H1 (cell line): ENCODE measurements at regions not wholly inside any gene's neighbourhood (a gene's known extent, or its start where the extent isn't known, plus 50 kb on each side); places are given as distances from the start of the nearest gene placed in this dataset.

Source experiments
- CTCF ChIA-PET: fragments of 300-600 bp; sonication (Branson Sonifier 250); formaldehyde crosslinking; loops from one replicate; lab custom pipeline; 2021; ENCODE audit not compliant: partially characterized antibody; lab: Charles Lee
- POLR2A ChIA-PET: fragments of 300-600 bp; sonication (Branson Sonifier 250); formaldehyde crosslinking; loops from one replicate; lab custom pipeline; 2021; ENCODE audit warnings: inconsistent platforms; ENCODE audit not compliant: partially characterized antibody; lab: Charles Lee
- DNase-seq, 2 experiments: peaks; one replicate each; pipeline versions ENCODE4 v3.0.0 to v3.0.0-alpha.2; 2010 to 2022; ENCODE audit warnings: low spot score in 2 of 2, low read depth in 1 of 2, mixed read lengths in 1 of 2
- FAIRE-seq: peaks from 2 replicates; lab custom pipeline; 2011; peaks lifted over from hg19 to GRCh38; lab: Jason Lieb, UNC
- H2AFZ ChIP-seq: 2 replicates; pipeline ENCODE4 v1.8.1; 2012; ENCODE audit warnings: low read length, inconsistent platforms
- H2AK5ac ChIP-seq: 2 replicates; pipeline ENCODE4 v1.6.1; 2013; ENCODE audit warnings: low read depth, low read length
- H2BK120ac ChIP-seq: replicated peaks from 2 replicates; pipeline ENCODE3; 2013; ENCODE audit warnings: low read depth, low read length, inconsistent platforms
- H2BK12ac ChIP-seq: 2 replicates; pipeline ENCODE4 v1.6.1; 2013; ENCODE audit warnings: low read depth, low read length
- H2BK15ac ChIP-seq: 2 replicates; pipeline ENCODE4 v1.6.1; 2013; ENCODE audit warnings: low read length
- H2BK20ac ChIP-seq: 2 replicates; pipeline ENCODE4 v1.6.1; 2013; ENCODE audit warnings: low read length
- H2BK5ac ChIP-seq: 2 replicates; pipeline ENCODE4 v1.6.1; 2013; ENCODE audit warnings: low read depth, low read length
- H3K14ac ChIP-seq: 2 replicates; pipeline ENCODE4 v1.6.1; 2013; ENCODE audit warnings: inconsistent platforms; ENCODE audit not compliant: insufficient read length
- H3K18ac ChIP-seq: 2 replicates; pipeline ENCODE4 v1.6.1; 2013; ENCODE audit warnings: low read length; ENCODE audit errors: extremely low read depth
- H3K23ac ChIP-seq: 2 replicates; pipeline ENCODE4 v1.6.1; 2013; ENCODE audit warnings: inconsistent platforms; ENCODE audit not compliant: insufficient read length
- H3K23me2 ChIP-seq: 2 replicates; pipeline ENCODE4 v1.6.1; 2013; ENCODE audit warnings: low read depth, low read length
- H3K27ac ChIP-seq: 2 replicates; pipeline ENCODE4 v1.6.1; 2011; ENCODE audit warnings: low read depth, low read length, inconsistent platforms
- H3K27me3 ChIP-seq, 4 experiments: replicated peaks in 1 of 4; 1 replicate in 1 of 4; 2 replicates in 3 of 4; pipeline versions ENCODE4 v1.6.1 to v1.8.1; 2011 to 2013; ENCODE audit warnings: low read length in 3 of 4, mild to moderate bottlenecking in 3 of 4, inconsistent platforms in 2 of 4, mixed read lengths in 2 of 4, moderate library complexity in 1 of 4; ENCODE audit not compliant: control insufficient read depth in 3 of 4, insufficient read depth in 3 of 4; ENCODE audit errors: extremely low read depth in 1 of 4
- H3K36me3 ChIP-seq, 4 experiments: 2 replicates each; pipeline versions ENCODE4 v1.6.1 to v1.8.1; 2011 to 2013; ENCODE audit warnings: mild to moderate bottlenecking in 4 of 4, low read length in 3 of 4, moderate library complexity in 2 of 4, control low read depth in 1 of 4, inconsistent platforms in 1 of 4; ENCODE audit not compliant: insufficient read depth in 4 of 4, control insufficient read depth in 2 of 4
- H3K4ac ChIP-seq: replicated peaks from 2 replicates; pipeline ENCODE3; 2013; ENCODE audit warnings: low read length, low read depth, mixed read lengths, inconsistent platforms; ENCODE audit not compliant: insufficient read length
- H3K4me1 ChIP-seq, 4 experiments: replicated peaks in 1 of 4; 1 replicate in 1 of 4; 2 replicates in 3 of 4; pipeline versions ENCODE4 v1.6.1 to v1.8.1; 2011 to 2013; ENCODE audit warnings: low read length in 3 of 4, inconsistent platforms in 2 of 4, mixed read lengths in 1 of 4; ENCODE audit not compliant: insufficient read depth in 4 of 4, control insufficient read depth in 3 of 4
- H3K4me2 ChIP-seq, 2 experiments: 2 replicates each; pipeline versions ENCODE4 v1.6.1 to v1.8.1; 2011 to 2013; ENCODE audit warnings: low read depth in 2 of 2, low read length in 2 of 2, control low read depth in 1 of 2, inconsistent platforms in 1 of 2, mild to moderate bottlenecking in 1 of 2; ENCODE audit not compliant: insufficient read depth in 1 of 2
- H3K4me3 ChIP-seq, 4 experiments: fragments of 200-600, 300-600 bp in 1 of 4; sonication (generic), shearing (Covaris generic), sonication (Bioruptor Twin) in 1 of 4; 2 replicates each; pipeline versions ENCODE4 v1.5.1 to v1.8.1; 2011 to 2016; ENCODE audit warnings: low read length in 4 of 4, low read depth in 3 of 4, control low read depth in 2 of 4, inconsistent platforms in 2 of 4, mild to moderate bottlenecking in 2 of 4, mixed read lengths in 1 of 4, moderate library complexity in 1 of 4; ENCODE audit not compliant: insufficient read depth in 2 of 4; ENCODE audit errors: extremely low read depth in 1 of 4
- H3K56ac ChIP-seq: replicated peaks from 2 replicates; pipeline ENCODE3; 2013; ENCODE audit warnings: low read depth, mild to moderate bottlenecking, mixed read lengths, low read length, inconsistent platforms; ENCODE audit not compliant: insufficient read length
- H3K79me1 ChIP-seq: 2 replicates; pipeline ENCODE4 v1.6.1; 2013; ENCODE audit warnings: low read depth, low read length, control low read depth
- H3K79me2 ChIP-seq, 2 experiments: 2 replicates each; pipeline versions ENCODE4 v1.6.1 to v1.8.1; 2012 to 2013; ENCODE audit warnings: low read length in 2 of 2, mild to moderate bottlenecking in 2 of 2, inconsistent platforms in 1 of 2; ENCODE audit not compliant: insufficient read depth in 2 of 2, control insufficient read depth in 1 of 2
- H3K9ac ChIP-seq, 4 experiments: replicated peaks in 1 of 4; 1 replicate in 1 of 4; 2 replicates in 3 of 4; pipeline versions ENCODE4 v1.6.1 to v1.8.1; 2011 to 2013; ENCODE audit warnings: low read depth in 3 of 4, low read length in 3 of 4, control low read depth in 2 of 4, mild to moderate bottlenecking in 2 of 4, moderate library complexity in 2 of 4, inconsistent platforms in 1 of 4; ENCODE audit errors: extremely low read depth in 1 of 4
- H3K9me3 ChIP-seq, 2 experiments: 2 replicates each; pipeline versions ENCODE4 v1.6.1 to v1.8.1; 2012 to 2013; ENCODE audit warnings: mild to moderate bottlenecking in 2 of 2, moderate library complexity in 2 of 2, control low read depth in 1 of 2, inconsistent platforms in 1 of 2, low read depth in 1 of 2, low read length in 1 of 2, mixed read lengths in 1 of 2; ENCODE audit not compliant: insufficient read depth in 2 of 2
- H4K20me1 ChIP-seq, 2 experiments: replicated peaks in 1 of 2; 2 replicates each; pipeline versions ENCODE3 to v1.8.1; 2011 to 2013; ENCODE audit warnings: inconsistent platforms in 2 of 2, low read length in 2 of 2, mild to moderate bottlenecking in 1 of 2; ENCODE audit not compliant: insufficient read depth in 2 of 2, control insufficient read depth in 1 of 2
- H4K5ac ChIP-seq: 2 replicates; pipeline ENCODE4 v1.6.1; 2013; ENCODE audit warnings: low read length, low read depth, mixed read lengths, inconsistent platforms; ENCODE audit not compliant: insufficient read length
- H4K8ac ChIP-seq: 2 replicates; pipeline ENCODE4 v1.8.0; 2013; ENCODE audit warnings: mild to moderate bottlenecking, moderate library complexity, low read length, inconsistent platforms; ENCODE audit not compliant: insufficient read depth; ENCODE audit errors: extremely low read depth
- H4K91ac ChIP-seq: replicated peaks from 2 replicates; pipeline ENCODE3; 2013; ENCODE audit warnings: low read length, mixed read lengths, inconsistent platforms; ENCODE audit not compliant: insufficient read length
- ATF3 ChIP-seq: IDR thresholded peaks from 2 replicates; pipeline ENCODE4 v1.6.1; 2011; ENCODE audit warnings: low read depth, mild to moderate bottlenecking, low read length; ENCODE audit not compliant: insufficient read depth
- CBX8 ChIP-seq: fragments of 300-800, 300-1000 bp; sonication (generic); IDR thresholded peaks from 2 replicates; pipeline ENCODE4 v1.7.1; 2016; ENCODE audit warnings: low read depth, low read length, borderline replicate concordance
- CTCF ChIP-seq, 3 experiments: IDR thresholded peaks; 1 replicate in 2 of 3; 2 replicates in 1 of 3; pipeline versions ENCODE4 v1.5.1 to v1.6.1; 2011; ENCODE audit warnings: low read length in 3 of 3, mild to moderate bottlenecking in 3 of 3, inconsistent platforms in 2 of 3, low read depth in 1 of 3, moderate library complexity in 1 of 3; ENCODE audit not compliant: insufficient read depth in 1 of 3; ENCODE audit errors: control extremely low read depth in 1 of 3
- EZH2 ChIP-seq: fragments of 200-600 bp; sonication (generic); IDR thresholded peaks from 2 replicates; pipeline ENCODE4 v1.7.1; 2012; ENCODE audit warnings: low read depth, mild to moderate bottlenecking, moderate library complexity, low read length, inconsistent platforms; ENCODE audit not compliant: severe bottlenecking
- KDM4A ChIP-seq: IDR thresholded peaks from one replicate; pipeline ENCODE4 v1.7.1; 2012; ENCODE audit warnings: low read depth, mild to moderate bottlenecking, moderate library complexity, low read length, inconsistent platforms; ENCODE audit not compliant: severe bottlenecking
- RAD21 ChIP-seq, 2 experiments: IDR thresholded peaks in 1 of 2; conservative IDR thresholded peaks in 1 of 2; 2 replicates each; pipeline ENCODE4 v1.6.1; 2011; ENCODE audit warnings: low read depth in 2 of 2, low read length in 2 of 2, improper control_type of control experiment in 1 of 2, inconsistent platforms in 1 of 2, mild to moderate bottlenecking in 1 of 2, moderate library complexity in 1 of 2
- SP1 ChIP-seq: IDR thresholded peaks from 2 replicates; pipeline ENCODE4 v1.6.1; 2011; ENCODE audit warnings: low read depth, low read length
- TAF1 ChIP-seq: IDR thresholded peaks from 2 replicates; pipeline ENCODE4 v1.6.1; 2011; ENCODE audit warnings: mild to moderate bottlenecking, low read depth, low read length
- whole genome bisulfite sequencing, 2 experiments: shearing (Covaris generic) in 1 of 2; methylation state at CpG; one replicate each; pipeline versions ENCODE4 v1.1.6 to v1.1.7; 2013 to 2015; ENCODE audit warnings: low lambda C conversion rate in 2 of 2, mixed read lengths in 2 of 2, inconsistent platforms in 1 of 2, low coverage in 1 of 2, missing lambda C conversion rate in 1 of 2; ENCODE audit not compliant: insufficient replicate concordance in 2 of 2, insufficient coverage in 1 of 2, insufficient read length in 1 of 2; ENCODE audit errors: extremely low coverage in 1 of 2, missing lambda C conversion rate in 1 of 2; 5-methylcytosine and 5-hydroxymethylcytosine counted together

- Histone ChIP-seq H2BK15ac (no peak overlapping the region), H2BK12ac (no peak overlapping the region), H3K27me3 (no peaks in the 10 kb centered on the region), H2AFZ (peak overlapping the region; percentile 99), H3K4me1 (peaks cover 0 to 2% (median under 1%) of the 10 kb centered on the region in 4 experiments; a peak in 2 of 7 replicates), H3K18ac (no peak overlapping the region), H4K5ac (no peak overlapping the region), H3K79me2 (no peaks in the 10 kb centered on the region), H4K20me1 (no peaks in the 10 kb centered on the region), H3K23ac (no peak overlapping the region), H3K79me1 (no peaks in the 10 kb centered on the region), H4K91ac (no peak overlapping the region), H3K4ac (no peak overlapping the region), H3K27ac (no peak overlapping the region), H3K4me3 (peak overlapping the region in 2 of 4 experiments; percentile 23 to 47; a peak in 4 of 8 replicates), H4K8ac (no peak overlapping the region), H3K14ac (no peak overlapping the region), H3K9ac (peak overlapping the region in 3 of 4 experiments; percentile 11 to 76 (median 15); a peak in 2 of 7 replicates), H3K4me2 (peak overlapping the region; percentile 37 to 55; a peak in 3 of 4 replicates), H2AK5ac (no peak overlapping the region), H3K9me3 (no peaks in the 10 kb centered on the region), H3K36me3 (no peaks in the 10 kb centered on the region), H2BK5ac (no peak overlapping the region), H2BK120ac (no peak overlapping the region), H3K23me2 (no peaks in the 10 kb centered on the region), H2BK20ac (no peak overlapping the region), H3K56ac (no peak overlapping the region)
- DNase-seq, result peak; percentile 33 to 85
- ChIA-PET CTCF (interaction anchor here (0.6 to 3.3 kb wide), 33 partner anchors 8 to 1173 kb away, joined by 3 to 19 read pairs (median 4); no protein-coding TSS in a partner anchor), POLR2A (interaction anchor here (0.6 kb wide), 2 partner anchors 19 to 201 kb away, joined by 3 to 9 read pairs; no protein-coding TSS in a partner anchor)
- WGBS, 2 experiments, result 39% methylated on average over 19 of the region's 19 CpGs; no CpG with 5 or more reads in 1 of the 2 experiments
- FAIRE-seq, result peak; percentile 89
- TF ChIP-seq EZH2, result no peak
- peak; percentile 36 to 69 (median 64) for TF ChIP-seq CTCF (IDR thresholded peaks at IDR 0.05; ENCODE audit: control extremely low read depth in 1 of 3, insufficient read depth in 1 of 3, low read depth in 1 of 3, low read length in 3 of 3)
- TF ChIP-seq SP1, result no peak
- TF ChIP-seq CBX8, result no peak
- TF ChIP-seq KDM4A, result no peak
- TF ChIP-seq RAD21 (IDR thresholded peaks at IDR 0.05 in 1 of 2, conservative IDR thresholded peaks at IDR 0.05 in 1 of 2; ENCODE audit: low read depth in 2 of 2, low read length in 2 of 2), result peak; percentile 55 to 65
- TF ChIP-seq ATF3, result no peak
- TF ChIP-seq TAF1, result no peak
Measured at GRCh38 chr18:961644-962355, 57.1 kb downstream of the ADCYAP1 start.
